Cardiac fibroblast (primary cell): ENCODE measurements at regions not wholly inside any gene's neighbourhood (a gene's known extent, or its start where the extent isn't known, plus 50 kb on each side); places are given as distances from the start of the nearest gene placed in this dataset.

Experiments used
- DNase-seq, 2 donors: peaks; one replicate each; pipeline versions ENCODE4 v3.0.0 to v3.0.0-alpha.2; 2010; ENCODE audit warnings: low read depth in 2 of 2
- H3K4me3 ChIP-seq, 2 donors: replicated peaks in 1 of 2; 1 replicate in 1 of 2; 2 replicates in 1 of 2; pipeline ENCODE4 v1.5.1; 2011; ENCODE audit warnings: low read depth in 2 of 2, low read length in 2 of 2, mild to moderate bottlenecking in 2 of 2, moderate library complexity in 1 of 2
- TF ChIP-seq, protein P1 (sequence below): IDR thresholded peaks from one replicate; pipeline ENCODE4 v1.5.1; 2011; ENCODE audit warnings: low read depth, mild to moderate bottlenecking, low read length, inconsistent platforms

DNA sequence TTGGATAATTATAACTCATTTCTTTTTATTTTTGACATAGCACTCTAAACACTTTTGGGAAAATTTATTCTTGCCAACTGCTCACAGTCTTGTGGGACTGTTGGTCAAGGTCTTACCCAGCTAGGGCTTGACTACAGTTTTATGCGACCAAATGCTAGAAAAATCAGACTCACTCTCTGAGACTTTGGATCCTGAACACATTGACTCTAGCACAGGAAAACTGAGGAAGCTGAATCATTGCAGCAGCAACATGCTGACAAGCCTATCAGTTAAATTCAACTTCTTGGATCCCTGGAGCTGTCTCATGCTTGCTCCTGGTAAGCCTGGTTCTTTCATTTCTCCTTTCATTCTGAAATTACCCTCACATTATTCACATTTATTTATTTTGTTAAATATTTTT is 120.7 kb upstream of the TMTC2 start:
- DNase-seq: no peak
- no peak overlapping the region for H3K4me3 ChIP-seq
- TF ChIP-seq, protein P1, sequence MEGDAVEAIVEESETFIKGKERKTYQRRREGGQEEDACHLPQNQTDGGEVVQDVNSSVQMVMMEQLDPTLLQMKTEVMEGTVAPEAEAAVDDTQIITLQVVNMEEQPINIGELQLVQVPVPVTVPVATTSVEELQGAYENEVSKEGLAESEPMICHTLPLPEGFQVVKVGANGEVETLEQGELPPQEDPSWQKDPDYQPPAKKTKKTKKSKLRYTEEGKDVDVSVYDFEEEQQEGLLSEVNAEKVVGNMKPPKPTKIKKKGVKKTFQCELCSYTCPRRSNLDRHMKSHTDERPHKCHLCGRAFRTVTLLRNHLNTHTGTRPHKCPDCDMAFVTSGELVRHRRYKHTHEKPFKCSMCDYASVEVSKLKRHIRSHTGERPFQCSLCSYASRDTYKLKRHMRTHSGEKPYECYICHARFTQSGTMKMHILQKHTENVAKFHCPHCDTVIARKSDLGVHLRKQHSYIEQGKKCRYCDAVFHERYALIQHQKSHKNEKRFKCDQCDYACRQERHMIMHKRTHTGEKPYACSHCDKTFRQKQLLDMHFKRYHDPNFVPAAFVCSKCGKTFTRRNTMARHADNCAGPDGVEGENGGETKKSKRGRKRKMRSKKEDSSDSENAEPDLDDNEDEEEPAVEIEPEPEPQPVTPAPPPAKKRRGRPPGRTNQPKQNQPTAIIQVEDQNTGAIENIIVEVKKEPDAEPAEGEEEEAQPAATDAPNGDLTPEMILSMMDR: no peak

DNA sequence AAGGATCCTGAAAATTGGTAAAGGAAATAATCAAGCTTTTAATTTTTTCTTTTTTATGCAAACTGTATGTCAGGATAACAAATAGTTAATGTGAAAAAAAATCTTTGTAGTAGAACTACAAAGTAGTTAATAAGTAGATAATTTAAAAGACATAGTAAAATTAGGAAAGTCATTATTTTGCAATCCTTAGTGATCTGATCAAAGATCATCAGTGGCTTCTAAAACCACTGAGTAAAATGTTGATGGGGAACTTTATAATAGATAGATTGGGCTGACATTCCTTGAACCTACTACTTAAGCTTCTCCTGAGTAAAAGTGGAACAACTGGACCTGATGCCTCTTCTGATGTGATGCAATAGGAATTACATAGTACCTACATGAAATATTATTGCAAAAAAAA is 119.0 kb upstream of the TMTC2 start:
- no peak overlapping the region for H3K4me3 ChIP-seq
- TF ChIP-seq, protein P1: no peak
- DNase-seq: no peak

DNA sequence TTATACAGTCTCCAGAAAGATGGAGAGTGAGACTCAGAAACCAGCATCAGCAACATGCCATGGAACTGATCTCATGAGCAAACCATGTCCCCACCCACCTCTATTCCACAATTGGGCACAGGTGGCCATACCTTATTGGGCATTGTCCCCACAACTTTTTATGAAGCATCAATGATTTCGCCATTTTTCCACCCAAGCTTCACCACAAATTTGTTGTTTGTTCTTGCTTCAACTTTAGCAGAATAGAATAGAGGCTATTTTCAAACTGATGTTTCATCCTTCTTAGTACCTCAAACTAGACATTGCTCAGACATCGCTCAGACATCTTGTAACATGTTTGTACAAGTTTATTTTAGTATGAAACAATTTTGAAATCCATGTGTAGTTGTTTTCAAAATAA is 112.5 kb upstream of the TMTC2 start:
- TF ChIP-seq, protein P1: no peak
- no peak for DNase-seq
- H3K4me3 ChIP-seq: no peak overlapping the region

DNA sequence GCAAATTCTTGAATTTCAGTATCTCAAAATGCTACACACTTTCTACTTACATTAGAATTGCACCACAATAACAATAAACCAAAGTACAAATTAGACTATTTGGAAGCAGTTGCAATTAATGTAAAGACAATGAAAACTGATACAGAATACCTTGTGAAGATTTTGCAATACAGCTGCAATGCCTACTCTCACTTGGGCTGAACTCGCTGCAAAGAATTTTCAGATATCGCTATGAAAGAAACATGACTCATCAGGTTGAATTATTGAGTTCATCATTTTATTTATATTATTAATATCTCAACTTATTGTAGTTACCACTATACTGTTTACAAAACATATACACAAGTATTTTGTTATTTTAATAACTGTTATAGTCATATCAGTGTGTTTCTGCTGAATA is 108.0 kb upstream of the TMTC2 start:
- TF ChIP-seq, protein P1: no peak
- H3K4me3 ChIP-seq: no peak overlapping the region
- no peak for DNase-seq

DNA sequence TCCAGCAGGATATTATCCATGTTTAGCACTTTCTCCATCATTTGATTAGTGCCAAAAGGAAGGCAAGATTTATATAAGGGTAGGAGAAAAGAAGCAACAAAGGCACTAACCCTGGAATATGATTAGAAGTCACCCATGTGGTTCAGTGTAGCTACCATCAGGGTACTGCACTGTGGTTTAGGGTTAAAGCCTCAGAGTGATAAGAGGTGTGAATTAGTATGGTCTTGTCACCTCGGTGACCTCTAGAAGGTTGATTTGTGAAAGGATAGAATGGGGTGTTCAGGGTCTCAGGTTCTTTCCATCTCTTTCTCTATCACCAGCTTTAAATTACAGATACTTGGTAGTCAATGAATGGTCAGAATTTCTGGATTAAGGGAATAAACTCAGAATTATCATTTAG is 103.0 kb upstream of the TMTC2 start:
- TF ChIP-seq, protein P1: no peak
- no peak for DNase-seq
- no peak overlapping the region for H3K4me3 ChIP-seq

DNA sequence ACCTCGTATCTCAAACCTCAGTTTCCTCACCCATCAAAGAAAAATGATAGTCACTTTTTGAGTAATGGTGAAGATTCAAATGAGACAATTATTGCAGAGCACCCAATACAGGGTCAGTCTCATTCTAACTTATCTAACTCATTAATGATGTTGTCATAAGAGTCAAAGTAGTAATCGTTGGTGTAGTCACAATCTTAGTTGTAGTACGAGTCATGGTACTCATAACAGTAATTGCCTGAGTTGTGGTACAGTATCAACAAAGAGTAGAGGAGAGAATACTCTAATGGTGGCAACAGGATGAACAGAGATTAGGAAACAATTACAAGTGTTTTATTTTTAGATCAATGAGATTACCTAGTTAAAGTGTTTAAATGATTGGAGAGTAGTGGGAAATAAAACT is 93.6 kb upstream of the TMTC2 start:
- no peak for DNase-seq
- H3K4me3 ChIP-seq: no peak overlapping the region
- TF ChIP-seq, protein P1: no peak

DNA sequence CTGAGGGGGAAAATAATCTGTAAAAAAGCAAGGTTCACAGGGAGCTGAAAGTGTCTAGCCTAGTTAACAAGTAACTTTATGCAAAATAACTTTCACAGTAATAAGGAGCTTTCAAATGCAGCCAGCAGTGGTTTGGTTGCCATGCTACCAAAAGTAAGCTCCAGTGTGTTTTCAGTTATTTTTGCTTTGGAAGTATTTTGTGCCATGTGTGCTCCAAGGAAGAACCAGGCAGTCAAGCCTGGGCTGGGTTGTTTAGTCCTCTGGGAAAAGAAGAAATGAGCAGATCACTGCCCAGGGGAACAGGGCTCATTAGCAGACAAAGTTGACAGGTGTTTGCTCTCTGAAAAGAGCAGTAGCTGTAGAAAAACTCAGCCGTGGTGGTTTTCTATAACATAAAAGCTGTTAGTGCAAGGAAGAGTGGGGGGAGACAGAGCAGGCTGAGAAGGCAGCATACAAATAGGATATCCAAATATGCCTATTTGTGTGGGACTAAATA is 92.8 kb upstream of the TMTC2 start:
- DNase-seq: no peak
- TF ChIP-seq, protein P1: no peak
- H3K4me3 ChIP-seq: no peak overlapping the region
